Choroid plexus epithelial cell (primary cell): ENCODE measurements at regions not wholly inside any gene's neighbourhood (a gene's known extent, or its start where the extent isn't known, plus 50 kb on each side); places are given as distances from the start of the nearest gene placed in this dataset.

Source experiments
- DNase-seq: peaks from one replicate; pipeline ENCODE4 v3.0.0-alpha.2; 2010; ENCODE audit warnings: low read depth
- H3K4me3 ChIP-seq: 2 replicates; pipeline ENCODE4 v1.5.1; 2011; ENCODE audit warnings: low read depth, mild to moderate bottlenecking, control low read depth, low read length, moderate library complexity
- TF ChIP-seq, protein P1 (sequence below): conservative IDR thresholded peaks from 2 replicates; pipeline ENCODE4 v1.5.1; 2011; ENCODE audit warnings: low read depth, mild to moderate bottlenecking, control low read depth, inconsistent platforms, low read length, moderate library complexity

DNA sequence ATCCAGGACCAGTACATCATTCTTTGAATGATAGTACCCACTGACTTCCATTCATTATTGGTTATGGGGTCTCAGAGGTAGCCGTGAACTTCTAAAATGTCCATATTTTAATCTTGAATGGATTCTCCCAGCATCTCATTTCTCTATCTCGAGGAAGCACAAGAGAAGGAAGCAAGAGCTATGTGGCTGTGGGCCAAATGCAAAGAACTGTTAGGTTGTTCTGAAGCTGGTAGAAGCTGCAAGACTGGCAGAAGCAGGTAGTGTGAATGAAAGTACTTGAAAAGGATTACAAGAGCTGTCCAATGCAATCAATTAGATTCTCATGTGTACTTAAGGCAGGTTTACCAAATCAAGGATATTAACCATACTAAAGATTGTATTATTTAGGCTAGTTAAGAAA, 1131.8 kb downstream of the GRIK2 start:
- H3K4me3 ChIP-seq = no peak overlapping the region
- TF ChIP-seq, protein P1, sequence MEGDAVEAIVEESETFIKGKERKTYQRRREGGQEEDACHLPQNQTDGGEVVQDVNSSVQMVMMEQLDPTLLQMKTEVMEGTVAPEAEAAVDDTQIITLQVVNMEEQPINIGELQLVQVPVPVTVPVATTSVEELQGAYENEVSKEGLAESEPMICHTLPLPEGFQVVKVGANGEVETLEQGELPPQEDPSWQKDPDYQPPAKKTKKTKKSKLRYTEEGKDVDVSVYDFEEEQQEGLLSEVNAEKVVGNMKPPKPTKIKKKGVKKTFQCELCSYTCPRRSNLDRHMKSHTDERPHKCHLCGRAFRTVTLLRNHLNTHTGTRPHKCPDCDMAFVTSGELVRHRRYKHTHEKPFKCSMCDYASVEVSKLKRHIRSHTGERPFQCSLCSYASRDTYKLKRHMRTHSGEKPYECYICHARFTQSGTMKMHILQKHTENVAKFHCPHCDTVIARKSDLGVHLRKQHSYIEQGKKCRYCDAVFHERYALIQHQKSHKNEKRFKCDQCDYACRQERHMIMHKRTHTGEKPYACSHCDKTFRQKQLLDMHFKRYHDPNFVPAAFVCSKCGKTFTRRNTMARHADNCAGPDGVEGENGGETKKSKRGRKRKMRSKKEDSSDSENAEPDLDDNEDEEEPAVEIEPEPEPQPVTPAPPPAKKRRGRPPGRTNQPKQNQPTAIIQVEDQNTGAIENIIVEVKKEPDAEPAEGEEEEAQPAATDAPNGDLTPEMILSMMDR = no peak
- no peak for DNase-seq

DNA sequence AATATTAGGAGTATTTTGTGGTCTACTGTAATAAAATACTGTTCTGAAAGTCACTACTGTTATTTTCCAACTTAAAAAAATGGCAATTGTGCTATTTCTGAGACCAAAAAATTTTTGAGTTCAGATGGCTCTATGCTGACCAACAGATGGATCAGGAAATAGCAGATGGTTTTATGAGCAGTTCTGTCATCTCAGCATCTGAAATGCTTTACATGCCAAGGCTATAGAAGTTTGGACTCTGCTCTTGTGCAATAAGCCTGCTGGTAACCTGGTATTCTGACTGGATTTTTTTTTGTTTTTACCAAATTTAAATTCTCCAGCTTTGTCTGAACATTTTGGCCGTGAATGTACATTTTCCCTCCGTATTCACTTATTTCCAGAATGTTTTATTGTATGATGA, 1127.5 kb downstream of the GRIK2 start:
- no peak overlapping the region for H3K4me3 ChIP-seq
- TF ChIP-seq, protein P1 = no peak
- DNase-seq = no peak

DNA sequence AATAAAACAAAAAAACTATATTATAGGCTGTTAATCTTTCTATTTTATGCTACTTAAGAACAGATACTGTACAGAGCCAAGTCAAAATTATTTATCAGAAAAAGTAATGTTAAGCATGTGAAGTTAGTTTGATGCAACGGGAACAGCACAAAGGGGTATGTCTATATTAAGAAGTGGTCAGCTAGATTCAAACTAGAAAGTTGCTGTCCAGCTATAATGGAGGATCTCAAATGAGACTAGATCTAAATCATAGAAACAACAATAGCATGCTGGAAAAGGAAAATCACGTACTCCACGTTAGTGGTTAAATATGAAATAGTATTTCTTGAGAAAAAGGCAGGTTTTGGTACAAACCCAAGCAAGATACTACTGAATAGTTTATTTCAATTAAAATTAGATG, 1124.0 kb downstream of the GRIK2 start:
- DNase-seq = no peak
- H3K4me3 ChIP-seq = no peak overlapping the region
- TF ChIP-seq, protein P1 = no peak

DNA sequence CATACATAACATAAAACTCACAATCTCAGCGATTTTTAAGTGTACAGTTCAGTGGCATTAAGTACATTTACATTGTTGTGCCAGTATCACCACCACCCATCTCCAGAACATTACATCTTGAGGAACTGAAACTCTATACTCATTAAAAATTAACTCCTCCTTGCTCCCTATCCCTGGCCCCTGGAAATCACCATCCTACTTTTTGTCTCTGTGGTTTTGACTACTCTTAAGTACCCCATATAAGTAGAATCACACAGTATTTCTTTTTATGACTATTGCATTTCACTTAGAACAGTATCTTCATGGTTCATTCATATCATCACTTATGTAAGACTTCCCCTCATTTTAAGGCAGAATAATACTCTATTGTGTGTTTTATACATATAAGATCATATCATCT, 1108.1 kb downstream of the GRIK2 start:
- no peak overlapping the region for H3K4me3 ChIP-seq
- no peak for DNase-seq
- TF ChIP-seq, protein P1 = no peak

DNA sequence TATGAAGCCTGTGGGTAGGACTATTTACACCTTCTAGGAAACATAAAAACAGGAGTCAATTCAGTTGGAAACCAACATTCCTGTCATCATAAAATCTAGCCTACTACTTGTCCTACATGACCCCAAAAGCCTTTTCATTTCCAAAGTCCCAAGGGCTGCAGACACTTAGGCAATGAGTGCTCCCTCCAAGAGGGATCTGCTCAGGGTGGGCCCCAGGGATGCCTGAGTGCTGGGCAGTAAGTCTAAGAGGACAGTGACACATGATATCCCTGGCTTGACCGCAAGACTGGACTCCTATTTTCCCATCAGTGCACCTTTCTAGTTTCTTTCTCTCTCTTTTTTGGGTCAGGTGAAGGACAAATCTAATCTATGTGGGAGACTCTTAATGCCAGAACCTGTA, 1101.3 kb downstream of the GRIK2 start:
- H3K4me3 ChIP-seq = no peak overlapping the region
- no peak for DNase-seq
- TF ChIP-seq, protein P1 = no peak

DNA sequence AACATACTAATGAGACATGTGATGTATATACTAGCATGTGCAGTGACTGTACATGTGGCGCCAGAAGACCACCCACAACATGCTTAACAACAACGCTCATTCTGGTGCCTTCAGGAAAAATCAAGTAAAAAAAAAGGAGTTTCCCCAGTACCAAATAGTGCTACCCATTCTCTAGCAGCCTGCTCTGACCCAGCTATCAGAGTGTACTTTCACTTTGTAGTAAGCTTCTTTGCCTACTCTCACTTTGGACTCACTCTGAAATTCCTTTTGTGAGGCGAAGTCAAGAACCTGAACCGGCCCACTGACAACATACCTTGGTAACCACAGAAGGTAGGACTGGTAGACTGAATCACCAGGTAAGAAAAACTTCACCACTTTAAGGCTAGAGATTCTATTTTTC, 1100.0 kb downstream of the GRIK2 start:
- TF ChIP-seq, protein P1 = no peak
- H3K4me3 ChIP-seq = no peak overlapping the region
- DNase-seq = no peak

DNA sequence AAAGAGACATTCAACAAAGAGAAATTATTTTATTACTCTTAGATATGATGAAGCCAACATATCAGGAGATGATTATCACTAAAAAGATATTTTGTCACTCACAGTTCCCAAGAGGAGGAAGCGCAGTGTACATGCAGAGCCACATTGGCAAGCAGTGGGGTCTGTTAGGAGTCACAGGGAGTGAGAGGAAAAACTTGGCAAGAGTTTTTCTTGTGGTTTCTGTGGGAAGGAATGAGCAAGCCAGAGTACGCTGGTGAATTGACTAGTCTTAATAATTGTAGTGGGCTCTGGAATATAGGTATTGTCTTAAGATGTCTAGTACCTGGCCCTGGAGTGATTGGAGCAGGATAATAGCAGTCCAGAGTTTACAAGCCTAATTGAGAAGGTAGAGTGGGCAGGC, 1095.2 kb downstream of the GRIK2 start:
- TF ChIP-seq, protein P1 = no peak
- no peak overlapping the region for H3K4me3 ChIP-seq
- peak; percentile 1 for DNase-seq
